ENCODE measurements at regions not wholly inside any gene's neighbourhood (a gene's known extent, or its start where the extent isn't known, plus 50 kb on each side); places are given as distances from the start of the nearest gene placed in this dataset.

- no peak overlapping the region for H3K4ac ChIP-seq (ENCODE audit: low read depth, low read length)
- H3K4me2 ChIP-seq (ENCODE audit: low read length), result no peak overlapping the region
- H3K14ac ChIP-seq (ENCODE audit: low read length), result no peak overlapping the region
- H4K91ac ChIP-seq (ENCODE audit: low read depth, low read length), result no peak overlapping the region
- H3K18ac ChIP-seq (ENCODE audit: low read length), result no peak overlapping the region
- no peaks in the 10 kb centered on the region for H3K79me2 ChIP-seq (ENCODE audit: control insufficient read depth, insufficient read depth, low read length, poor library complexity)
- no peak for DNase-seq
- no peak overlapping the region for H2AFZ ChIP-seq (ENCODE audit: insufficient read depth, low read length, poor library complexity)
- no peaks in the 10 kb centered on the region for H3K79me1 ChIP-seq (ENCODE audit: low read length)
- H3K4me1 ChIP-seq (ENCODE audit: control insufficient read depth in 1 of 2, insufficient read depth in 2 of 2, low read length in 2 of 2), result no peaks in the 10 kb centered on the region
- H2BK120ac ChIP-seq (ENCODE audit: insufficient read depth, low read length, poor library complexity), result no peak overlapping the region
- no CpG with 5 or more reads among the region's 5 CpGs for WGBS (ENCODE audit: extremely low coverage, insufficient coverage, insufficient read length)
- H3K9ac ChIP-seq (ENCODE audit: low read length), result no peak overlapping the region
- H2BK12ac ChIP-seq (ENCODE audit: low read length), result no peak overlapping the region
- H3K27ac ChIP-seq (ENCODE audit: low read depth, low read length), result no peak overlapping the region
- no peak overlapping the region for H4K8ac ChIP-seq (ENCODE audit: low read depth, low read length)
- no peaks in the 10 kb centered on the region for H3K27me3 ChIP-seq (ENCODE audit: insufficient read depth, low read length)
- H2AK5ac ChIP-seq (ENCODE audit: low read length), result no peak overlapping the region
- H2BK5ac ChIP-seq (ENCODE audit: low read depth, low read length, poor library complexity), result no peak overlapping the region
- H3K23ac ChIP-seq (ENCODE audit: low read length), result no peak overlapping the region
- no peaks in the 10 kb centered on the region for H3K36me3 ChIP-seq (ENCODE audit: control insufficient read depth in 1 of 2, insufficient read depth in 2 of 2, low read length in 2 of 2)
- no peak overlapping the region for H3K4me3 ChIP-seq (ENCODE audit: low read depth, low read length)
- H3K9me3 ChIP-seq (ENCODE audit: insufficient read depth, low read depth, low read length), result no peaks in the 10 kb centered on the region
- H4K12ac ChIP-seq (ENCODE audit: low read depth, low read length), result no peak overlapping the region
These were observed 126.8 kb downstream of the MXRA5 start for GRCh38 chrX:3219667-3220066.

- Histone ChIP-seq H4K8ac (ENCODE audit: low read depth, low read length) (no peak overlapping the region), H2BK12ac (ENCODE audit: low read length) (no peak overlapping the region), H3K14ac (ENCODE audit: low read length) (no peak overlapping the region), H3K36me3 (ENCODE audit: control insufficient read depth in 1 of 2, insufficient read depth in 2 of 2, low read length in 2 of 2) (no peaks in the 10 kb centered on the region), H2AK5ac (ENCODE audit: low read length) (no peak overlapping the region), H3K18ac (ENCODE audit: low read length) (no peak overlapping the region), H3K4me1 (ENCODE audit: control insufficient read depth in 1 of 2, insufficient read depth in 2 of 2, low read length in 2 of 2) (no peaks in the 10 kb centered on the region), H2AFZ (ENCODE audit: insufficient read depth, low read length, poor library complexity) (no peak overlapping the region), H3K4me2 (ENCODE audit: low read length) (no peak overlapping the region), H3K79me1 (ENCODE audit: low read length) (no peaks in the 10 kb centered on the region), H2BK5ac (ENCODE audit: low read depth, low read length, poor library complexity) (no peak overlapping the region), H3K27me3 (ENCODE audit: insufficient read depth, low read length) (no peaks in the 10 kb centered on the region), H3K4me3 (ENCODE audit: low read depth, low read length) (no peak overlapping the region), H2BK120ac (ENCODE audit: insufficient read depth, low read length, poor library complexity) (no peak overlapping the region), H3K4ac (ENCODE audit: low read depth, low read length) (no peak overlapping the region), H4K91ac (ENCODE audit: low read depth, low read length) (no peak overlapping the region), H4K12ac (ENCODE audit: low read depth, low read length) (no peak overlapping the region), H3K27ac (ENCODE audit: low read depth, low read length) (no peak overlapping the region), H3K23ac (ENCODE audit: low read length) (no peak overlapping the region), H3K79me2 (ENCODE audit: control insufficient read depth, insufficient read depth, low read length, poor library complexity) (no peaks in the 10 kb centered on the region), H3K9ac (ENCODE audit: low read length) (no peak overlapping the region), H3K9me3 (ENCODE audit: insufficient read depth, low read depth, low read length) (no peaks in the 10 kb centered on the region)
- DNase-seq, result no peak
- no CpG with 5 or more reads among the region's 6 CpGs for WGBS (ENCODE audit: extremely low coverage, insufficient coverage, insufficient read length)
These were observed 127.2 kb downstream of the MXRA5 start for GRCh38 chrX:3219231-3219630.

GRCh38 chrX:3218442-3218841 lies 128.0 kb downstream of the MXRA5 start:
- Histone ChIP-seq H3K4ac (ENCODE audit: low read depth, low read length) (no peak overlapping the region), H3K18ac (ENCODE audit: low read length) (no peak overlapping the region), H3K27me3 (ENCODE audit: insufficient read depth, low read length) (no peaks in the 10 kb centered on the region), H3K9me3 (ENCODE audit: insufficient read depth, low read depth, low read length) (no peaks in the 10 kb centered on the region), H3K27ac (ENCODE audit: low read depth, low read length) (no peak overlapping the region), H2BK5ac (ENCODE audit: low read depth, low read length, poor library complexity) (no peak overlapping the region), H2BK120ac (ENCODE audit: insufficient read depth, low read length, poor library complexity) (no peak overlapping the region), H2BK12ac (ENCODE audit: low read length) (no peak overlapping the region), H3K79me1 (ENCODE audit: low read length) (no peaks in the 10 kb centered on the region), H3K4me3 (ENCODE audit: low read depth, low read length) (no peak overlapping the region), H4K12ac (ENCODE audit: low read depth, low read length) (no peak overlapping the region), H3K4me2 (ENCODE audit: low read length) (no peak overlapping the region), H2AK5ac (ENCODE audit: low read length) (no peak overlapping the region), H3K36me3 (ENCODE audit: control insufficient read depth in 1 of 2, insufficient read depth in 2 of 2, low read length in 2 of 2) (no peaks in the 10 kb centered on the region), H3K14ac (ENCODE audit: low read length) (no peak overlapping the region), H4K91ac (ENCODE audit: low read depth, low read length) (no peak overlapping the region), H2AFZ (ENCODE audit: insufficient read depth, low read length, poor library complexity) (no peak overlapping the region), H3K9ac (ENCODE audit: low read length) (no peak overlapping the region), H3K79me2 (ENCODE audit: control insufficient read depth, insufficient read depth, low read length, poor library complexity) (no peaks in the 10 kb centered on the region), H3K23ac (ENCODE audit: low read length) (no peak overlapping the region), H3K4me1 (ENCODE audit: control insufficient read depth in 1 of 2, insufficient read depth in 2 of 2, low read length in 2 of 2) (no peaks in the 10 kb centered on the region), H4K8ac (ENCODE audit: low read depth, low read length) (no peak overlapping the region)
- WGBS (ENCODE audit: extremely low coverage, insufficient coverage, insufficient read length), result 82% methylated on average over 1 of the region's 1 CpG
- DNase-seq, result no peak

DNA sequence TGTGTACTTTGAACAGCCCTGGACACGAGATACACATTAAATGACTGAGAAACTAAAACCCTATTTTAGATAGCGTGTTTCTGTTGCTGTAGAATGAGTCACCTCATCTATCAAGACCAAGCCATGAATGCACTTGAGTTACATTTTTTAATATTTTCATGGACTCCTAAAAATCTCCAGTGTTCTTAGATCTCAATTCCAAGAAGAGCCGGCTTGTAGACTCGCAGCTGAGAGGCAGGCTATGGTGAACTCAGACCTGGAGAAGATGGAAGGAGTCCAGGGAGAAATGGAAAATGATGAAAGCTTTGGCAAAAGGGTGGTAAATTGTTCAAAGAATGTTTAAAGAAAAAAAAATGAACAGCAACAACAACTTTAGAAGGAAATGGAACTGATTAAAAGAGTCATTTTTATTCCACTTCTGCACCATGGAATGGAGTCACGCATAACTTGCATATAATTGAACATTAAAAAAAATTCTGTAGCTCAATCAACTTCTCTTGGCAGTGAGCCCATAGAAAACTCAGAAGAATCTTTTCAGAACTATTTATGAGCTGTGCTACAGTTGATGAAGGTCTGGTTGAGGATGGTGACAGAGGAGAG lies 129.8 kb downstream of the MXRA5 start:
- no peak overlapping the region for H3K9ac ChIP-seq (ENCODE audit: low read length)
- H3K79me1 ChIP-seq (ENCODE audit: low read length), result no peaks in the 10 kb centered on the region
- H3K27me3 ChIP-seq (ENCODE audit: insufficient read depth, low read length), result no peaks in the 10 kb centered on the region
- H3K4me1 ChIP-seq (ENCODE audit: control insufficient read depth in 1 of 2, insufficient read depth in 2 of 2, low read length in 2 of 2), result no peaks in the 10 kb centered on the region
- H2BK120ac ChIP-seq (ENCODE audit: insufficient read depth, low read length, poor library complexity), result no peak overlapping the region
- no peak overlapping the region for H4K91ac ChIP-seq (ENCODE audit: low read depth, low read length)
- no peak overlapping the region for H2AFZ ChIP-seq (ENCODE audit: insufficient read depth, low read length, poor library complexity)
- no peak overlapping the region for H2BK5ac ChIP-seq (ENCODE audit: low read depth, low read length, poor library complexity)
- no peak overlapping the region for H3K27ac ChIP-seq (ENCODE audit: low read depth, low read length)
- H3K9me3 ChIP-seq (ENCODE audit: insufficient read depth, low read depth, low read length), result no peaks in the 10 kb centered on the region
- H3K4me3 ChIP-seq (ENCODE audit: low read depth, low read length), result no peak overlapping the region
- no peak overlapping the region for H3K18ac ChIP-seq (ENCODE audit: low read length)
- H2AK5ac ChIP-seq (ENCODE audit: low read length), result no peak overlapping the region
- no peak overlapping the region for H4K8ac ChIP-seq (ENCODE audit: low read depth, low read length)
- WGBS (ENCODE audit: extremely low coverage, insufficient coverage, insufficient read length), result no CpG with 5 or more reads among the region's 5 CpGs
- H2BK12ac ChIP-seq (ENCODE audit: low read length), result no peak overlapping the region
- no peak overlapping the region for H3K23ac ChIP-seq (ENCODE audit: low read length)
- H3K4me2 ChIP-seq (ENCODE audit: low read length), result no peak overlapping the region
- H3K36me3 ChIP-seq (ENCODE audit: control insufficient read depth in 1 of 2, insufficient read depth in 2 of 2, low read length in 2 of 2), result no peaks in the 10 kb centered on the region
- no peak overlapping the region for H3K14ac ChIP-seq (ENCODE audit: low read length)
- H4K12ac ChIP-seq (ENCODE audit: low read depth, low read length), result no peak overlapping the region
- no peak overlapping the region for H3K4ac ChIP-seq (ENCODE audit: low read depth, low read length)
- no peak for DNase-seq
- H3K79me2 ChIP-seq (ENCODE audit: control insufficient read depth, insufficient read depth, low read length, poor library complexity), result no peaks in the 10 kb centered on the region

All from trophoblast cell (in vitro differentiated cells and primary cell).